ENCODE measurements at regions not wholly inside any gene's neighbourhood (a gene's known extent, or its start where the extent isn't known, plus 50 kb on each side); places are given as distances from the start of the nearest gene placed in this dataset.

DNA sequence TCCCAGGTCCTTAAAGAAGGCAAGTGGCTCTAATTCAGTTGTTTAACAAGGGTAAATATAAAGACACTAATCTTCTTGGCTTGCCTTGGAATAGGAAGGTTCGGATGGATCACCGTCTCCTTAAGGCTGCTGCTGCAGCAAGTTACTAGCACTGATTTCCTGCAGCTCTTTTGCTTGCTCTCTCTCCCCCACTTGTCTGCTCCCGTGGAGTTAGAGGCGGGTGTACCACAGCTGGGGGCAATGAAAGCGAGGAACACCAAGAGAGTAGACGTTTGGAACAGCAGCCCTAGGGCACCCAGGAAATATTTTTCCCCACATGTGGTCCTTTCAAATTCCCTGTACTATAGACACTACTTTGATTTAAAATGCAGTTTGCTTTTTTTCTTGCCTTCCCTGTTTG is 202.2 kb downstream of the SH2D1A start:
- H3K79me2 ChIP-seq = no peaks in the 10 kb centered on the region
- DNase-seq (ENCODE audit: low spot score) = no peak
- H3K9me3 ChIP-seq (ENCODE audit: low read depth) = peaks cover 3% of the 10 kb centered on the region
- no peaks in the 10 kb centered on the region for H3K4me1 ChIP-seq (ENCODE audit: insufficient read depth)
- H3K27me3 ChIP-seq = no peaks in the 10 kb centered on the region
- no peaks in the 10 kb centered on the region for H4K20me1 ChIP-seq (ENCODE audit: insufficient read depth, poor library complexity, severe bottlenecking)
- no peak for TF ChIP-seq EZH2phosphoT487 (IDR thresholded peaks at IDR 0.05; ENCODE audit: low read depth, severe bottlenecking, unreplicated experiment)
- TF ChIP-seq, protein P1, sequence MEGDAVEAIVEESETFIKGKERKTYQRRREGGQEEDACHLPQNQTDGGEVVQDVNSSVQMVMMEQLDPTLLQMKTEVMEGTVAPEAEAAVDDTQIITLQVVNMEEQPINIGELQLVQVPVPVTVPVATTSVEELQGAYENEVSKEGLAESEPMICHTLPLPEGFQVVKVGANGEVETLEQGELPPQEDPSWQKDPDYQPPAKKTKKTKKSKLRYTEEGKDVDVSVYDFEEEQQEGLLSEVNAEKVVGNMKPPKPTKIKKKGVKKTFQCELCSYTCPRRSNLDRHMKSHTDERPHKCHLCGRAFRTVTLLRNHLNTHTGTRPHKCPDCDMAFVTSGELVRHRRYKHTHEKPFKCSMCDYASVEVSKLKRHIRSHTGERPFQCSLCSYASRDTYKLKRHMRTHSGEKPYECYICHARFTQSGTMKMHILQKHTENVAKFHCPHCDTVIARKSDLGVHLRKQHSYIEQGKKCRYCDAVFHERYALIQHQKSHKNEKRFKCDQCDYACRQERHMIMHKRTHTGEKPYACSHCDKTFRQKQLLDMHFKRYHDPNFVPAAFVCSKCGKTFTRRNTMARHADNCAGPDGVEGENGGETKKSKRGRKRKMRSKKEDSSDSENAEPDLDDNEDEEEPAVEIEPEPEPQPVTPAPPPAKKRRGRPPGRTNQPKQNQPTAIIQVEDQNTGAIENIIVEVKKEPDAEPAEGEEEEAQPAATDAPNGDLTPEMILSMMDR (IDR thresholded peaks at IDR 0.05; ENCODE audit: poor library complexity) = no peak
- TF ChIP-seq EZH2 (IDR thresholded peaks at IDR 0.05; ENCODE audit: borderline replicate concordance) = no peak
- no peak overlapping the region for H2AFZ ChIP-seq
- H3K4me2 ChIP-seq = no peak overlapping the region
- no peaks in the 10 kb centered on the region for H3K36me3 ChIP-seq (replicated peaks; ENCODE audit: insufficient read depth, low read depth)
- no peaks in the 10 kb centered on the region for H3K9me2 ChIP-seq (replicated peaks; ENCODE audit: insufficient read depth)
- 45% methylated on average over 6 of the region's 6 CpGs for WGBS (ENCODE audit: low lambda C conversion rate, missing lambda C conversion rate)
- H3K27ac ChIP-seq = no peak overlapping the region
- H3K4me3 ChIP-seq = no peak overlapping the region

DNA sequence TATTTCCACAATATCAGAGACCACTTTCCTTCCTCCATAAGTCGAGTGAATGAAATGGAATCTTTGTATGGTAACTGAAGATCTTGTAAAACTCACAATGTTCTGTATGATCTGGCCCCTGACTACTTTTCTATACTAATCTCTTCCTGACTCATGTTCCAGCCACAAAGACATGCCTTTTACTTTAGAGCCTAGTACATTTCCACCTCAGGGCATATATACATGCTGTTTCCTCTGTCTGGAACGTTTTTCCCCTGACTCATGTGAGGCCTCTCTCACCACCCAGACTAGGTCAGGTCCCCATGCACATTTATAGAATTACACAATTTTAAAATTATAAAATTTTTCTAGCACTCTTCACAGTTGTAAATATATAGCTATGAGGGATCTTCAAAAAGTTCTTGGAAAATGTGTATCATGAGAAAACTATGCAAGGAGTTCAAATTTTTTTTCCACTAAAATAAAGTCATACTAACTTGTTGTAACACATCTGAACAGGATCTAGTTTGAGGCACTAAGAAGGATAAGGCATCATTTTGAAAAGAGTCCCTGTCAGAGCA is 208.8 kb downstream of the SH2D1A start:
- Histone ChIP-seq H3K27ac (peak overlapping the region; percentile 56), H3K4me2 (no peak overlapping the region), H3K9me2 (replicated peaks; ENCODE audit: insufficient read depth) (no peaks in the 10 kb centered on the region), H3K4me3 (no peak overlapping the region), H3K36me3 (replicated peaks; ENCODE audit: insufficient read depth, low read depth) (no peaks in the 10 kb centered on the region), H4K20me1 (ENCODE audit: insufficient read depth, poor library complexity, severe bottlenecking) (no peaks in the 10 kb centered on the region), H2AFZ (no peak overlapping the region), H3K4me1 (ENCODE audit: insufficient read depth) (no peaks in the 10 kb centered on the region), H3K9me3 (ENCODE audit: low read depth) (no peaks in the 10 kb centered on the region), H3K79me2 (no peaks in the 10 kb centered on the region), H3K27me3 (no peaks in the 10 kb centered on the region)
- WGBS (ENCODE audit: low lambda C conversion rate, missing lambda C conversion rate) = 13% methylated on average over 2 of the region's 2 CpGs
- peak; percentile 29 for DNase-seq (ENCODE audit: low spot score)
- TF ChIP-seq EZH2 (IDR thresholded peaks at IDR 0.05; ENCODE audit: borderline replicate concordance) = no peak

DNA sequence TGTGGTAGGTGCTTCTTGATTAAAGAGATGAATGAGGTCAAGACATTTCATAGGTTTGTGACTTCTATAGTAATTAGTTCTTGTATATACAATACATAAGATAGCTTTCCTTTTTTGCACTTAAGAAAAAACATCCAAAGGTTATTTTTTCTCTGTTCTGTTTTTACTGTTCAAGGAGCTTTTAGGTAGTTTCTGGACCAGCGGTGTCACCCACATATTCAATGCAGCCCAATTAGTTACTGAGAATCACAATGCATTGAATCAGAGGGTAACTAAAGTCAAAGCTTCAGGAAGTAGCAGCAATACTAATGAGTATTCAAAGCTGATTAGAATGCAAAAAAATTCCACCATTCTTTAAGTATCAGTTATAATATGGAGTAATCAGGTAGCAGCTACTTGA is 211.6 kb downstream of the SH2D1A start:
- Histone ChIP-seq H3K9me2 (replicated peaks; ENCODE audit: insufficient read depth) (no peaks in the 10 kb centered on the region), H3K79me2 (no peaks in the 10 kb centered on the region), H3K9me3 (ENCODE audit: low read depth) (no peaks in the 10 kb centered on the region), H3K4me2 (no peak overlapping the region), H3K36me3 (replicated peaks; ENCODE audit: insufficient read depth, low read depth) (no peaks in the 10 kb centered on the region), H3K27me3 (no peaks in the 10 kb centered on the region), H4K20me1 (ENCODE audit: insufficient read depth, poor library complexity, severe bottlenecking) (no peaks in the 10 kb centered on the region), H3K4me1 (ENCODE audit: insufficient read depth) (no peaks in the 10 kb centered on the region), H3K27ac (no peak overlapping the region), H2AFZ (no peak overlapping the region), H3K4me3 (no peak overlapping the region)
- TF ChIP-seq, protein P1 (IDR thresholded peaks at IDR 0.05; ENCODE audit: poor library complexity) = no peak
- TF ChIP-seq EZH2 (IDR thresholded peaks at IDR 0.05; ENCODE audit: borderline replicate concordance) (no peak), EZH2phosphoT487 (IDR thresholded peaks at IDR 0.05; ENCODE audit: low read depth, severe bottlenecking, unreplicated experiment) (no peak)
- DNase-seq (ENCODE audit: low spot score) = no peak
- 69% methylated on average over 1 of the region's 1 CpG for WGBS (ENCODE audit: low lambda C conversion rate, missing lambda C conversion rate)

DNA sequence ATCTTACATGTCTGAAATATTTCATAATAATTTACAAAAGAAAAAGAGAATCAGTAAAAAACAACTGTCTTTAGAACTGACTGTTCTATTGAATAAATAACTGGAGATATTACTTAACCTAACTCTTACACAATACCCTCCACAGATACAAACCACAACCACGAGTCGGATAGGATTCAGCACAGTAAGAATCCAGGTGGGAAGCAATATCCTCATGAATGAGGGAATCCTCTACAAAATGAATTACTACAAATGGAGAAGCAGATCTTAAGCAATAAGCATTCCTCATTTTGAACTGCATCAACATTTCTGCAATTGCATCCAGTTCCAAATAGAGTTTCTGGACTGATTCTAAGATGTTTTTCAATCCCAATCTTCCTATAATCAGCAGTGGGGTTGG is 227.1 kb downstream of the SH2D1A start:
- TF ChIP-seq EZH2 (IDR thresholded peaks at IDR 0.05; ENCODE audit: borderline replicate concordance) (no peak), EZH2phosphoT487 (IDR thresholded peaks at IDR 0.05; ENCODE audit: low read depth, severe bottlenecking, unreplicated experiment) (no peak)
- TF ChIP-seq, protein P1 (IDR thresholded peaks at IDR 0.05; ENCODE audit: poor library complexity) = no peak
- Histone ChIP-seq H3K27ac (no peak overlapping the region), H3K4me2 (no peak overlapping the region), H3K79me2 (no peaks in the 10 kb centered on the region), H2AFZ (no peak overlapping the region), H3K36me3 (replicated peaks; ENCODE audit: insufficient read depth, low read depth) (no peaks in the 10 kb centered on the region), H3K4me1 (ENCODE audit: insufficient read depth) (no peaks in the 10 kb centered on the region), H3K9me3 (ENCODE audit: low read depth) (peaks cover 5% of the 10 kb centered on the region), H3K4me3 (no peak overlapping the region), H3K27me3 (no peaks in the 10 kb centered on the region), H3K9me2 (replicated peaks; ENCODE audit: insufficient read depth) (no peaks in the 10 kb centered on the region), H4K20me1 (ENCODE audit: insufficient read depth, poor library complexity, severe bottlenecking) (no peaks in the 10 kb centered on the region)
- no peak for DNase-seq (ENCODE audit: low spot score)
- WGBS (ENCODE audit: low lambda C conversion rate, missing lambda C conversion rate) = 49% methylated on average over 2 of the region's 2 CpGs
